HG03457 (cell line): ENCODE measurements at regions not wholly inside any gene's neighbourhood (a gene's known extent, or its start where the extent isn't known, plus 50 kb on each side); places are given as distances from the start of the nearest gene placed in this dataset.

Experiments
- ATAC-seq: cut with Tn5 transposase; IDR thresholded peaks from one replicate; pipeline ENCODE4 v1.9.1; 2021; ENCODE audit warnings: moderate number of reproducible peaks; ENCODE audit not compliant: unreplicated experiment

GRCh38 chr9:73742412-73742811, 590.7 kb downstream of the ANXA1 start:
- no peak for ATAC-seq

DNA sequence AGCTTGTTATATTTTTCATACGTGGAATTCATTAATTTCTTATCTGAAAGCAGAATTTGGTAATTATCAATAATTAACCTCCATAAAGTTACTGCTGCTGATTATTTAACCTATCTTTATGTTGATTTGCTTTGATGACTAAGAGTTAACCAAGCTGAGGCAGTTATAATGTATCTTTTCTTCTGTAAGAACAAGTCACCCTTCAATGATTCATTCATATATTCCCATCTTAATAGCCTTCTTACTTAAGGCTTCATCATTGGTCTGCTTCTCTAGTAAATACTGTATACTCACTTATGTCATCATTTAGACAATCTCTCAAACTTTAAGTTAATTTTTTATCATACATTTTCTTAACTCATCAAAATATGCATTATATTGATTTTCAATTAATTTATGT, 592.2 kb downstream of the ANXA1 start:
- ATAC-seq = no peak

DNA sequence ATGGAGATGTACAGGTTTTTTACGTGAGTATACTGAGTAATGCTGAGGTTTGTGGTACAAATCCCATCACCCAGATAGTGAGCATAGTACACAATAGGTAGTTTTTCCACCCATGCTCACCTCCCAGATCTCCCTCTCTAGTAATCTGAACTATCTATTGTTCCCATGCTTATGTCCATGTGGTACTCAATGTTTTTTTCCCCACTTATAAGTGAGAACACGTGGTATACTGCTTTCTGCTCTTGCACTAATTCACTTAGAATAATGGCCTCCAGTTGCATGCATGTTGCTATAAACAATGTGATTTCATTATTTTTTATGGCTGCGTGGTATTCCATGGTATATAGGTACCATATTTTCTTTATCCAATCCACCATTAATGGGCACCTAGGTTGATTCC, 593.9 kb downstream of the ANXA1 start:
- ATAC-seq = no peak

- no peak for ATAC-seq
Observed at GRCh38 chr9:73753171-73753570, 601.5 kb downstream of the ANXA1 start.

DNA sequence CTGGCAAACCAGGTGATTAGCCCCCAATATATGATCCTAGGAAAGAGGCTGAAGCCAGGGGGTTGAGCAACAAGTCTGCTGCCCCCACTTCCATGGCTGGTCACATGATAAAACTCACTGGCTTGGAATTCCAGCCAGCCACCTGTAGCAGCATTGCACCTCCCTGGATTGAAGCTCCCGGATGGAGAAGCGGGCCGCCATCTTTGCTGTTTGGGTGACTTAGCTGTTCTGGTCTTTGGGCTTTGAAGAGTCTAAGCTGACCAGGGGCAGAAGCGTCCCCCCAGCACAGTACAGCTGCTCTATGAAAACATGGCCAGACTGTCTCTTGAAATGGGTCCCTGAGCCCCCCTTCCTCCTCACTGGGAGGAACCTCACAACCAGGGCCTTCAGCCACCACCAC, 610.2 kb downstream of the ANXA1 start:
- no peak for ATAC-seq

DNA sequence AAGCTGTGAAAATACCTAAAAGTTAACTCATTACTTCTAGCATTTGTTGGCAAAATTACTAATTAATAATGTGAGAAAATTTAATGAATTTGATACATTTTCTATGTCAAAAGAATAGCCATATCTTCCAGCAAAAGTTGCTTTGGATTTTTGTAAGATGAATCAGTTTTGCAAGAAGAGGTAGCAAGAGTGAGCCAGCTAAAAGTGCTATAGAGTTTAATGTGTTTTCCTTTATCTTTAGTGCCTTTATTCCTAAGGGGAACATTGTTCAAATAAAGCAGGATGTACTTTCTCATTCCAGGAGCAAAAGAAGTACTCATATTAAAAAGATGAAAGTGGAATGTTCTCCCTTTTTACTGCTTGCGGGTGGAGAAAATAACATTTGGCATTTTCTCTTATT, 622.2 kb downstream of the ANXA1 start:
- no peak for ATAC-seq

- no peak for ATAC-seq
Observed at GRCh38 chr9:73775757-73776156, 624.1 kb downstream of the ANXA1 start.

- no peak for ATAC-seq
Observed at GRCh38 chr9:73780916-73781315, 629.3 kb downstream of the ANXA1 start.

DNA sequence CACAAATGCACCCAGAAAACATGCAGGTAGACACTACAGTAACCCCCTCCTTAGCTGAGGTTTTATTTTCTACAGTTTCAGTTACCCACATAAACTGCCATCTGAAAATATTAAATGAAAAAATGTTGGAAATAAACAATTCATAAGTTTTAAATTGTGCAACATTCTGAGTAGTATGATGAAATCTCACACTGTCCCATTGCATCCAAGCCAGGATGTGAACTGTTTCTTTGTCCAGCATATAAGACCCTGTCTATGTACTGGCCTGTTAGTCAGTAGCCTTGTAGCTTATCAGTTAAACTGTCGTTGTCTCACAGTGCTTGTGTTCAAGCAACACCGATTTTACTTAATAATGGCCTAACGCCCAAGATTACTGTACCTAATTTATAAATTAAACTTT, 630.5 kb downstream of the ANXA1 start:
- ATAC-seq = no peak

DNA sequence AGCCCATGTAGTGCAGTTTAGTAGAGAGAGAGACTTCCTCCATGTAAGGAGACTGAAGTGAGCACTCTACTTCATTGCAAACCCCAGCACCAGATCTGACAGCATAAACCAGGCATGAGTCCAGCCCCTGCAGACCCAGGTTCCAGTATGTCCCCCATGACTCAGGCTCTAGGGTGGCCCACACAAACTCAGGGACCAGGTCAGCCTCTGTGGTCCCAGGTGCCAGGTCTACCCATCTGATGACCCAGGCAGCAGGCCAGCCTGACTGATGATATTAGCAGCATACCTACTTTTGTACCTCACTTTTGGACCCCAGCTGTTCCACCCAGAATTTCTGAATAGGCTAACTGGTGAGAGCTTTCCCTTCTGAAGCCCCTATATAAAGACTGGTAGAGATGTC, 647.8 kb downstream of the ANXA1 start:
- ATAC-seq = no peak

- ATAC-seq = no peak
Observed at GRCh38 chr9:73805111-73805510, 653.4 kb downstream of the ANXA1 start.

DNA sequence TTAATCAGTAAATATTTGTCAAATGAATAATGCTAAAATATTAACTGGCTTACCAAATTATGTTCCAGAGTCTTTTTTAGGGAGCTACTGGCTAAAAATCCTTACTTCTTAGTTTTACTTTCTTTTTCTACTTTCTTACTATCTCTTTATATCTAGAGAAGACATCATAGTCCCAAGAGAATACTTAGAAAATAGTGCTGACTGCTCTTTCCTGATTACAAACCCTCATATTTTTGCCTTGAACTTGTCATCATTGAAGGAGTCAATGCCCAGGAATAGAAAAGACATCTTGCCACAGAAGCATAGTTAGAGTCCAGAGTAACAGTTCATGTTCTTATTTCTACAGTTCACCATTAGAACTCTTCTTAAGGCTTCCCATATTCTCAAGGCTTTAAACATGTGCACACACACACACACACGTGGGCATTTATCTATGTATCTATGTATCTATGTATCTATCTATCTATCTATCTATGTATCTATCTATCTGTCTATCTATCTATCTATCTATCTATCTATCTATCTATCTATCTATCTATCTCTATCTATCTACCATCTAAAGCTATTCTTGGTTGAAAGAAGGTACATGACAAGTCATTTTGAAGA, 654.3 kb downstream of the ANXA1 start:
- no peak for ATAC-seq

- no peak for ATAC-seq
Observed at GRCh38 chr9:73806876-73807275, 655.2 kb downstream of the ANXA1 start.

GRCh38 chr9:73807952-73808351, 656.3 kb downstream of the ANXA1 start:
- ATAC-seq = no peak

- no peak for ATAC-seq
Observed at GRCh38 chr9:73810585-73811215, 659.0 kb downstream of the ANXA1 start.

DNA sequence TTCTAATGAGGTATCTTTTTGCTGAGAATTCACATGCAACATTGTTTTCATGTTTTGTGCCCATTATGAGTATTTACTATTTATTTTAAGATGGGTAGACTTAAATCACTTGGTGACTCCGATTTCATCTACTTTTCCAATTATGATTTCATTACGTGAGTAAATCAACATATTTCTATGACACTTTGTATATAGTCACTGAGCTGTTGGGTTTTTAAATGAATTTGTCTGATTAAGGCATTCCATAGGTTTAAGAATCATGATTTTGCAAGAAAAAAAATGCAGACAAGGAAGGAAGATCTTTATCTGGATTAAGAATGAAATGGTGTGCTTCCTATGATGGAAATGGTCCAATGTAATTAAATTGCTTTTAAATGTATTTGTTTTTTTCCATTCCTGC, 661.9 kb downstream of the ANXA1 start:
- ATAC-seq = no peak

GRCh38 chr9:73816905-73817304, 665.2 kb downstream of the ANXA1 start:
- no peak for ATAC-seq

DNA sequence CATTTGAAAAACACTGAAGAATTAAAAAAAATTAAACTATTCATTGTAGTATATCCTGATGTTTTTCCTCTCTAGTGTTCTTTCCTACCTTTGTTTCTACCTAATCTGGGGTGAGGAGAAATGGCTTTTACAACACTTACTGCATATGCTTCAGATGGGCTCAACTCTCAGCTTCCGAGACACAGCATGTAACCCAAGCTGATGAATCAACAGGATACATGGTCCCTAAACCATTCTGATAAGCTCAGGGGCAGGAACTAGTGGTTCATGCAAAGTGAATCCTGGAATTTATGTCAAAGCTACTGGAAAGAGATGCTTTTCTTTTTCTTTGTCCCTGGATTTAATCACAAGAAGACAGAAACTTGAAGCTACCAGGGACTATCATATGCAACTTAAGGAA, 672.5 kb upstream of the RORB start:
- no peak for ATAC-seq

- ATAC-seq = no peak
Observed at GRCh38 chr9:73838871-73839270, 658.3 kb upstream of the RORB start.

GRCh38 chr9:73839471-73839870, 657.7 kb upstream of the RORB start:
- ATAC-seq = no peak

GRCh38 chr9:73841018-73841417, 656.1 kb upstream of the RORB start:
- no peak for ATAC-seq

DNA sequence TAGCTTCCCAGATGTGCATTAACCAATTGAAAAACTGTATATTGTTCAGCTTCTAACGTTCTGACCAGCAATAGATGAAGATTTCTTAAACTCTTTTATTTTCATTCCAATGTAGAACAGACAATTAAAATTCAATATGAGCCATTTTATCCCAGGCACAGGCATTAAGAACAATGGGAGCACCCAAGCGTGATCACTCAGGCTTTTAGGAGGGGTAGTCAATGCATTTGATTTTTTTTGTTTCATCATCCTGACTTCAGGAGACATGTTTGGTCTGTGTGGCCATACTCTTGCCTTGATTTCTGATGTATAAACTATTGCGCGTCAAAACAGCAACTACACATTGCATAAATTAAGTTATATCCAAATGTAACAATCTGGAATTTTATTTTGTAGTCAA, 653.0 kb upstream of the RORB start:
- ATAC-seq = no peak

GRCh38 chr9:73845539-73845938, 651.6 kb upstream of the RORB start:
- ATAC-seq = peak; percentile 86
